CD4-positive, alpha-beta T cell treated with Interleukin-17A for 4 hours (primary cell): ENCODE measurements at regions not wholly inside any gene's neighbourhood (a gene's known extent, or its start where the extent isn't known, plus 50 kb on each side); places are given as distances from the start of the nearest gene placed in this dataset.

Source experiments
- DNase-seq: peaks from one replicate; pipeline ENCODE4 v3.0.0-alpha.2; 2020; ENCODE audit warnings: mixed read lengths

GRCh38 chr6:108780784-108781183, 67.4 kb upstream of the ARMC2 start:
- DNase-seq: no peak

- peak; percentile 34 for DNase-seq
These were observed 66.7 kb upstream of the ARMC2 start for GRCh38 chr6:108781419-108782100.

GRCh38 chr6:108782179-108783041, 65.8 kb upstream of the ARMC2 start:
- DNase-seq: peak; percentile 84

GRCh38 chr6:108785653-108786052, 62.6 kb upstream of the ARMC2 start:
- no peak for DNase-seq

- DNase-seq: no peak
These were observed 59.8 kb upstream of the ARMC2 start for GRCh38 chr6:108788416-108788815.

- DNase-seq: no peak
These were observed 58.7 kb upstream of the ARMC2 start for GRCh38 chr6:108789475-108789874.

- DNase-seq: no peak
These were observed 56.5 kb upstream of the ARMC2 start for GRCh38 chr6:108791700-108792099.

- no peak for DNase-seq
These were observed 54.5 kb upstream of the ARMC2 start for GRCh38 chr6:108793516-108794251.

- no peak for DNase-seq
These were observed 53.1 kb upstream of the ARMC2 start for GRCh38 chr6:108795122-108795521.

- DNase-seq: no peak
These were observed 52.4 kb upstream of the ARMC2 start for GRCh38 chr6:108795814-108796213.

- DNase-seq: no peak
These were observed 51.3 kb upstream of the ARMC2 start for GRCh38 chr6:108796875-108797274.

GRCh38 chr6:108797951-108798669, 50.1 kb upstream of the ARMC2 start:
- no peak for DNase-seq
